ENCODE measurements at regions not wholly inside any gene's neighbourhood (a gene's known extent, or its start where the extent isn't known, plus 50 kb on each side); places are given as distances from the start of the nearest gene placed in this dataset.

GRCh38 chr12:126644236-126645020, 1579.2 kb downstream of the AACS start:
- TF ChIP-seq TCF12 (IDR thresholded peaks at IDR 0.05; ENCODE audit: low read depth): no peak
- TF ChIP-seq EP300 (IDR thresholded peaks at IDR 0.05; ENCODE audit: borderline replicate concordance): no peak
- no peak for TF ChIP-seq EGR1 (IDR thresholded peaks at IDR 0.05)
- TF ChIP-seq RAD21 (IDR thresholded peaks at IDR 0.05; ENCODE audit: low read depth): no peak
- no peak for TF ChIP-seq USF1 (IDR thresholded peaks at IDR 0.05)
- no peak for TF ChIP-seq TEAD4 (IDR thresholded peaks at IDR 0.05)
- TF ChIP-seq ZBTB7A (IDR thresholded peaks at IDR 0.05; ENCODE audit: low read depth): no peak
- no peak for TF ChIP-seq TAF1 (IDR thresholded peaks at IDR 0.05; ENCODE audit: low read depth)
- no peak for TF ChIP-seq REST (IDR thresholded peaks at IDR 0.05; ENCODE audit: low read depth)
- no peak for TF ChIP-seq CREB1 (IDR thresholded peaks at IDR 0.05; ENCODE audit: low read depth)
- no peak for TF ChIP-seq FOXM1 (IDR thresholded peaks at IDR 0.05; ENCODE audit: borderline replicate concordance, low read depth)
- no peak for TF ChIP-seq CEBPB (IDR thresholded peaks at IDR 0.05)
- no peak for TF ChIP-seq NFIC (IDR thresholded peaks at IDR 0.05)
- TF ChIP-seq MAX (IDR thresholded peaks at IDR 0.05): no peak
- TF ChIP-seq YY1 (IDR thresholded peaks at IDR 0.05; ENCODE audit: low read depth): no peak

GRCh38 chr12:126648074-126648473, 1582.8 kb downstream of the AACS start:
- TF ChIP-seq YY1 (IDR thresholded peaks at IDR 0.05; ENCODE audit: low read depth) (no peak), FOXM1 (IDR thresholded peaks at IDR 0.05; ENCODE audit: borderline replicate concordance, low read depth) (no peak), RAD21 (IDR thresholded peaks at IDR 0.05; ENCODE audit: low read depth) (no peak), NFIC (IDR thresholded peaks at IDR 0.05) (no peak), MAX (IDR thresholded peaks at IDR 0.05) (no peak), USF1 (IDR thresholded peaks at IDR 0.05) (no peak), TEAD4 (IDR thresholded peaks at IDR 0.05) (no peak), EP300 (IDR thresholded peaks at IDR 0.05; ENCODE audit: borderline replicate concordance) (no peak), REST (IDR thresholded peaks at IDR 0.05; ENCODE audit: low read depth) (no peak)

- TF ChIP-seq CEBPB (IDR thresholded peaks at IDR 0.05): no peak
- TF ChIP-seq MAX (IDR thresholded peaks at IDR 0.05): no peak
- no peak for TF ChIP-seq EGR1 (IDR thresholded peaks at IDR 0.05)
- no peak for TF ChIP-seq USF1 (IDR thresholded peaks at IDR 0.05)
- no peak for TF ChIP-seq TAF1 (IDR thresholded peaks at IDR 0.05; ENCODE audit: low read depth)
- no peak for TF ChIP-seq TCF12 (IDR thresholded peaks at IDR 0.05; ENCODE audit: low read depth)
- no peak for TF ChIP-seq FOXM1 (IDR thresholded peaks at IDR 0.05; ENCODE audit: borderline replicate concordance, low read depth)
- TF ChIP-seq RAD21 (IDR thresholded peaks at IDR 0.05; ENCODE audit: low read depth): no peak
- no peak for TF ChIP-seq YY1 (IDR thresholded peaks at IDR 0.05; ENCODE audit: low read depth)
- TF ChIP-seq EP300 (IDR thresholded peaks at IDR 0.05; ENCODE audit: borderline replicate concordance): no peak
- no peak for TF ChIP-seq REST (IDR thresholded peaks at IDR 0.05; ENCODE audit: low read depth)
- TF ChIP-seq CREB1 (IDR thresholded peaks at IDR 0.05; ENCODE audit: low read depth): no peak
- TF ChIP-seq ZBTB7A (IDR thresholded peaks at IDR 0.05; ENCODE audit: low read depth): no peak
- no peak for TF ChIP-seq TEAD4 (IDR thresholded peaks at IDR 0.05)
- TF ChIP-seq NFIC (IDR thresholded peaks at IDR 0.05): no peak
Measured at GRCh38 chr12:126651133-126651532, 1585.9 kb downstream of the AACS start.
